DND-41 (cell line): ENCODE measurements at regions not wholly inside any gene's neighbourhood (a gene's known extent, or its start where the extent isn't known, plus 50 kb on each side); places are given as distances from the start of the nearest gene placed in this dataset.
A peak's percentile ranks its signal among the peaks of the same experiment; 100 is the strongest.

Experiments
- EZH2 ChIP-seq: IDR thresholded peaks from 3 replicates; pipeline ENCODE4 v1.6.1; 2012; ENCODE audit warnings: borderline replicate concordance, low read depth, mild to moderate bottlenecking, moderate library complexity, low read length, inconsistent platforms; ENCODE audit not compliant: severe bottlenecking
- TF ChIP-seq, protein P1 (sequence below): IDR thresholded peaks from 2 replicates; pipeline ENCODE4 v1.5.1; 2012; ENCODE audit warnings: borderline replicate concordance, low read length, moderate library complexity, mild to moderate bottlenecking; ENCODE audit not compliant: poor library complexity, severe bottlenecking; ENCODE audit errors: extremely low read depth

- TF ChIP-seq EZH2: no peak
- TF ChIP-seq, protein P1, sequence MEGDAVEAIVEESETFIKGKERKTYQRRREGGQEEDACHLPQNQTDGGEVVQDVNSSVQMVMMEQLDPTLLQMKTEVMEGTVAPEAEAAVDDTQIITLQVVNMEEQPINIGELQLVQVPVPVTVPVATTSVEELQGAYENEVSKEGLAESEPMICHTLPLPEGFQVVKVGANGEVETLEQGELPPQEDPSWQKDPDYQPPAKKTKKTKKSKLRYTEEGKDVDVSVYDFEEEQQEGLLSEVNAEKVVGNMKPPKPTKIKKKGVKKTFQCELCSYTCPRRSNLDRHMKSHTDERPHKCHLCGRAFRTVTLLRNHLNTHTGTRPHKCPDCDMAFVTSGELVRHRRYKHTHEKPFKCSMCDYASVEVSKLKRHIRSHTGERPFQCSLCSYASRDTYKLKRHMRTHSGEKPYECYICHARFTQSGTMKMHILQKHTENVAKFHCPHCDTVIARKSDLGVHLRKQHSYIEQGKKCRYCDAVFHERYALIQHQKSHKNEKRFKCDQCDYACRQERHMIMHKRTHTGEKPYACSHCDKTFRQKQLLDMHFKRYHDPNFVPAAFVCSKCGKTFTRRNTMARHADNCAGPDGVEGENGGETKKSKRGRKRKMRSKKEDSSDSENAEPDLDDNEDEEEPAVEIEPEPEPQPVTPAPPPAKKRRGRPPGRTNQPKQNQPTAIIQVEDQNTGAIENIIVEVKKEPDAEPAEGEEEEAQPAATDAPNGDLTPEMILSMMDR: peak; percentile 86
Measured at GRCh38 chr17:33520426-33521330, 227.6 kb upstream of the ASIC2 start.
